ENCODE measurements at regions not wholly inside any gene's neighbourhood (a gene's known extent, or its start where the extent isn't known, plus 50 kb on each side); places are given as distances from the start of the nearest gene placed in this dataset.
"Not testable (repeated sequence)": the region's sequence is repeated elsewhere in the genome, so short reads cannot be mapped to it uniquely, and the experiment has no call there.

DNA sequence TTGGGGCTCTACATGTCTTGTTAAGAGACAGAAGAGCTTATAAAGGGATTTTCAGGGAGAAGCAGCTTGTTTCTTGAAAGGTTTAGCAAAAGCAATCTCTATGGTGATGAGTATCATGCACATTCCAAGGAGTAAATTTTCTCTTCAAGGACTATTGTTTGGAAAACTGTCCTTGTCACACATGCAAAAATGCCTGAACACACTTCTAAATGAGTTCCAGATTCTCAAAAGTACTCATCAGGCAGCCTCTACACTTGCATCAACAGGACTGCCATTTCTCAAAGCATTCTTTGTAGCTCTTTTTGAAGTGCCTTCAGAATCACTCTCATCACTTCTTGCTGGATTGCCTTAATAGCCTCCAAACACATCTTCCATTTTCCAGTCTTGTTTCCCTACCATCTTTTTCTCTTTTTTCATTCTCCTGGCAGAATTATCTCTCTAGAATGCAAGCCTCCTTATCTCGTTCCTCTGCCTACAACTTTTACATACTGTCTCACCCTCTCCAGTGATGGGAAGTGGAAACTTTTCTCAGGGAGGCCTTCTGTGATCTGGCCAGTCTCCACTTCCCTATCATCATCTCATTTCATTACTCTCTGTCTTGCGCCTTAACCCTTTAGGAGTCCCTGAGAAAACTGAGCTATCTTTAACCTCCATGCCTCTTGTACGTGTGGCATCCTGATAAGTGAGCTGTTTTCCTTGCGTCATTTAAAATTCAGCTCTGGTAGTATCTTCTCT is 631.5 kb upstream of the TLE4 start:
- no peak for DNase-seq (ENCODE audit: low read depth in 2 of 2, low spot score in 1 of 2)

DNA sequence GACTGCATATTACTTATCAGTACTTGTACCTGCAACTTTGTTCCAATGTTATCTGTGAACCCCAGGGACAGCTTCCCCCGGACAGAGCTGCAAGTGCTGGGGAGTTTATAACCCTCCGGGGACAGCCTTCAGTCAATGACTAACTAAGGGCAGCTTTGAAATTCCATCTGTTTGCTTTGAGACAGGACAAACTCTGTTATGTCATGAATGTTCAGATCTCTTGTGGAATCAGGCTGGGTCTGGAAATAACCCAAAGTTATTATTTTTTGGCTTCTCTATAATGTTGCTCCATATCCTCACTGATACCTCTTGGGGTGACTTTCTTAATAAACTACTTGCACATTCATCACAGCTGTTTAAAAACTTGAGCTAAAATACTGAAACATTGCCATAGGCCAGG is 617.5 kb upstream of the TLE4 start:
- DNase-seq (ENCODE audit: low read depth in 2 of 2, low spot score in 1 of 2): no peak

DNA sequence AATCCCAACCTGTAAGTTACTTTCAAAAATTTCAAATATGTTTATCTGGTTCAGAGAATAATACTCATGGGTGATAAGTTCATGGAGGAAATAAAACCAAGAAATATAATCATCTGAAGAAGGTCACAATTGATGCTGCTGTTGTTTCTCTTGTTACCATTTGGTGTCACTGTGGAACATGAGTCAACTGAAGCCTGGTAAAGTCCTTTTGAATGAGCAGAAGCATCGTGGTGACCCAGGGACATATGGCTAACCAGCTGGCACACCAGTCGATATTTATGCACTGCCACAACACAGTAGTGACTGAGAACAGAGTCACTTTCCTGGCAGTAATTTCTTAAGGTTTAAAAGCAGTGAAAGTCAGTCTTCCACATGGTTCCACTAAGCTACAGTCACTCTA is 612.9 kb upstream of the TLE4 start:
- DNase-seq (ENCODE audit: low read depth in 2 of 2, low spot score in 1 of 2): no peak

DNA sequence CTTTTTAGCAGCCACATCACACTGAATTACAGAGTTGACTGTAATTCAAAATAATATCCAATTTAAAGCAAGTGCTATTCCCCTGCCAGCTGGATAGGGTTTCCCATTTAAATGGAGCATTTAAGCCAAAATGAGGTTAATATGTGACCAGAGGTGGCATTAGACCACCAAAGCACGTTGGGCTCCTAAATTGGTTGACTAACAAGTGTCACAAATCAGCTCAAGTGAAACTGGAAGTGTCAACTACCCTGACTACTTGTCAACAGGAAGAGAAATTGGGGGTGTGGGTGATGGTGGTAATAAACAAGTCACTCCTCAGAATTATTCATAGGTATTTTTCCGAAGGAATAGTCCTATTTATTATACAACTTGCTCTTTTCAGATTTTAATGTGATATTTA is 609.6 kb upstream of the TLE4 start:
- DNase-seq (ENCODE audit: low read depth in 2 of 2, low spot score in 1 of 2): no peak

DNA sequence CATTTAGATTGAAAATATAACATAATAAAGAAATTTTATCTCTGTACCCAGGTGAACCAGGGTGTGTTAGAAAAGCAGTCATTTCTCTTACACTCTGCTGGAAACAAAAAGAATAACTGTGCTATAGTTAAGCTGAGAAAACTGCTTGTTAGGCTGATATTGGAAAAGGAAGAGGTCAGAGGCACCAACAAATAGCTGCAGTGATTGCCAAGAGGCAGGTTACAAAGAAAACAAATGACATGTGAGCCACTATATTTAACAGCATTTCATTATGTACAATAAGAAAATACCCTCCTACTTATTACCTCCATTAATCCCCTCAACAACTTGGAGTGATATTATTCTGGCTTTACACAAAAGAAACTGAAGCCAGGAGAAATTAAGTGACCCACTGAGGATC is 607.9 kb upstream of the TLE4 start:
- no peak for DNase-seq (ENCODE audit: low read depth in 2 of 2, low spot score in 1 of 2)

DNA sequence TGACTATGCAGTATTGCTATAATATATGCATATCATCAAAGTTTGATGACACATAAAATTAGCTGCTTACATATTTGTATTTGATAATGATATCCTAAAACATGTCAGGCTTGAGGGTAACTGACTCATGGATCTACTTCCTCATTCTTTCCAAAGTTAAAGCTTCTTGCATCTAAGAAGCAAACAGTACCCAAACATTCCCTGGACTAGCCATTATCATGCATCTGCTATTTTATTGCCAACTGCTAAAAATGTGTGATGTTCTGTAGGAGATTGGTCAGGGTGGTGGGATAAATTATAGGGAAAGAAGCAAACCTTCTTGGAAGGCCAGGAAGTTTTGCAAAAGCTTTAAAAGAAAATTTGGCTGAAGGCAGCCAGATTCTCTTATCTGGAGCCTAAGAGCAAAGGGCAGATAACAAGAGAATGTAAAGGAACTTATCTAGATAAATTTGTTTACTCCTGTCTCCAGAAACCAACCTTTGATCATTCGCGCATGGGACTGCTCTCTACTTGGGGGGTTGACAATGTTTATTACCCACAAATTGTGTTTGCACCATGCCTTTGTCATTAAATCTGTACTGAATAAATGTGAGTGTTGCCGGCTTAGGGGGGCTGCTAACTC is 604.1 kb upstream of the TLE4 start:
- DNase-seq (ENCODE audit: low read depth in 2 of 2, low spot score in 1 of 2): no peak

DNA sequence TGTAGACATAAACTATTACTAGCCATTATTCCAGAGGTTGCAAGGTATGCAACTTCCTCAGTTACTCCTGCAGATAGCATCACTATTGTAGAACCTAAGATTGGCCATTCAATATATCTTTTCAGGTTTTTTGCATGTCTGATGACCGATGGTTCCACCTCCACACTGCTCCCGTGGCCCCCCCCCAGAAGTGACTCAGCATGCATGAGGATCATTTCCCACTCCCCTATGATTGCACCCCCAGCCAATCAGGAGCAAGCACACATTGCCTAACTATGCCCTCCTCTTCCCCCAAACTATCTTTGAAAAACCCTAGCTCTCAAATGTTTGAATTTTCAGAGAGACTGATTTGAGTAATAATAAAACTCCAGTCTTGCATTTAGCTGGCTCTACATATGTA is 601.4 kb upstream of the TLE4 start:
- DNase-seq (ENCODE audit: low read depth in 2 of 2, low spot score in 1 of 2): no peak

DNA sequence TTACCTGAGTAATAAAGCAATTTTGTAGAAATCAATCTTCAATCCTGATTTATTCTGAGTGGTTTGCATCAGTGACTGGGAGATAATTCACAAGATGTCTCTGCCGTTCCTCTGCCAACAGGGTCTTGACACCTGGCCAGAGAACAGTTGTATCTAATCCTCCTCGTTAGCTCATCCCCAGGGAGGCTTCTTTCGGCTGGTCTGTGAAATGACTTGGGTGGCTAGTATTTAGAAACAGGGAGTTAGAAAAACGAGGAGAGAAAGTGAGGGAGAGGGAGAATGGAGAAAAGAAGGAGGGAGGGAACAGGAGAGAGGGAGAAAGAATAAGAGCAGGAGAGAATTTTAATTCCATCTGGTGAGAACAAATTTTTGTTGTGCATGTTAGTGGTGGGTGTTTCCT is 600.2 kb upstream of the TLE4 start:
- DNase-seq (ENCODE audit: low read depth in 2 of 2, low spot score in 1 of 2): no peak

DNA sequence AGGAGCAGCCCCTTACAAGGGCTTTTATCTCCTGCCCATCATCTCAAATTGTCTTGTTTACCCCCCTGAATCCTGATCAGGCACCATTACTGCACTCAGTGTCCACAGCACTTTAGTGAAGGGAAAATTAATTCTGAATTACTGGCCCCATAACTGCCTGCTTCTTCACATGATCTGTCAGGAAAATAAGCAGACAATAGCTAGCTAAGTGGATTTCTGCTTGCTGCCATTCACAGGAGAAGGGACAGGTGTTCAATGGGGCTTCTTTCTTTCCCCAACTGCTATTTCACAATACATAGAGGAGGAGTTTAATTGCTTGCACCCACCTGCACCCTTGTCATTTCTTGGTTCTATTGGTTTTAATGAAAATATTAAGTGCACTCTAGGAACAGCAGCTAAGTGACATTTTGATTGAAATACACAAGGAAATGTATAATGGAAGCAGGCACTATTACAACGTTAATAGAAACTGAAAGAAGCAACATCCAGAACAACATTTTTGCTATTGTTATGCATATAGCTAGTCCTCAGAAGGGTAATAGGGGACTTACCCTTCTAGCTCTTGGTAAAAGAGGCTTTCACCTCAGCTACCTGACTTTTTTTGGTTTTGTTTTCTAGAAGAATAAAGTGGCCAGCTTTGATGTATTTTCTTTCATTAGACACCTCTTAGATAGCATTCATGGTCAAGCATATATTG is 599.3 kb upstream of the TLE4 start:
- DNase-seq (ENCODE audit: low read depth in 2 of 2, low spot score in 1 of 2): no peak

DNA sequence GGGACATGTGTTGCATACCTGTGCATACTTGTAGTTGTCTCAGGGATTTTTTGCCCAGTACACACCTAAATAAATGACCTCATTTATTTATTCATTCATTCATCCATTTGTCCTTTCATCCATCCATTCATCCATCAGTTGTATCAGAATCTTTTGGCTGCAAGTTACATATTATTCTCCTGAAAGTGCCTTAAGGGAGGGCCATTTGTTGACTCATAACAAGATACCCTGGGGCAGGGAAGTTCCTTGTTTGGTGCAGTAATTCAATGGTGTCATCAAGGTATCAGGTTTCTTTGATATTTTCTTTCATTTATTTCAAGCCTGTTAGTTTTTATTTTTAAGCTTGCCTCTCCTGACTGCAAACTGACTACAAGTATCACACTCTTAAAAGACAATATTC is 597.9 kb upstream of the TLE4 start:
- no peak for DNase-seq (ENCODE audit: low read depth in 2 of 2, low spot score in 1 of 2)

DNA sequence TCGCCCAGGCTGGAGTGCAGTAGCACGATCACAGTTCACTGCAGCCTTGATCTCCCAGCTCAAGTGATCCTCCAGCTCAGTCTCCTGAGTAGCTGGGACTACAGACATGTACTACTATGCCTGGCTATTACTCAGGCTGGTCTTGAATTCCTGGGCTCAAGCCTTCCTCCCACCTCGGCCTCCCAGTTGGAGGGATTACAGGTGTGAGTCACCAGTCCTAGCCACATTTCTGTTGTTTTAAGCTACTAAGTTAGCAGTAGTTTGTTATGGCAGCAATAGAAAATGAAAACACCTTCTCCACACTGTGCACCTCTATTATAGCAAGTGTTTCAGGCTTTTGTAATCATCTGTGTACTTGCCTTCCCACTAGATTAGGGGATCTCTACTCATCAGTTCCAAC is 588.9 kb upstream of the TLE4 start:
- no peak for DNase-seq (ENCODE audit: low read depth in 2 of 2, low spot score in 1 of 2)

DNA sequence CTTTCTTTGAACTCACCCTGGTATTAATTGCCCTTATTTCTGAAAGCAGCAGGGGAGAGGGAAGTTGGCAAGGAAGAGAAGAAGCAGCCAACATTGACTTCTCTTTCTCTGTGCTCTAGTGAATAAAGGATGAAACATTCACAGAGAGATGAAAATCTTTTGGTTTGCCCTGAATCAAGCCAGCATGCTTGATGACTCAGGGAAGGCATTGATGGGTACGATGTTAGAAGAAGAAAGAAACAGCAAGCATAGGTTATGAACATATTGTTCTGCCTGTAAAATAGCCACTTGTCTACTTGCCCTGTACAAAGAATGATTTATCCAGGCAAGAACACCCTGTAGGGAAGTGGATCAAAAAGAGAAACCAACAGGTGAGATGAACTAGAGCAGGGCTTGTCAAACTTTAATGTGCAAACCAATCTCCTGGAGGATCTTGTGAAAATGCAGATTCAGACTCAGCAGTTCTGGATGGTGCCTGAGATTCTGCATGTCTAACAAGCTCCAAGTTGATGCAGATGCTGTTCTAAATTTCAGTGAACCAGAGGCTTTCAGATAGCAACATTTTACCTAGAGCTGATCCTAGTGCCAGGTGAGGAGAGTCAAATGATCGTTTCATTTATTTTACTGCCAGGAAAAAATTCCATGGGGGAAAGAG is 586.6 kb upstream of the TLE4 start:
- no peak for DNase-seq (ENCODE audit: low read depth in 2 of 2, low spot score in 1 of 2)

DNA sequence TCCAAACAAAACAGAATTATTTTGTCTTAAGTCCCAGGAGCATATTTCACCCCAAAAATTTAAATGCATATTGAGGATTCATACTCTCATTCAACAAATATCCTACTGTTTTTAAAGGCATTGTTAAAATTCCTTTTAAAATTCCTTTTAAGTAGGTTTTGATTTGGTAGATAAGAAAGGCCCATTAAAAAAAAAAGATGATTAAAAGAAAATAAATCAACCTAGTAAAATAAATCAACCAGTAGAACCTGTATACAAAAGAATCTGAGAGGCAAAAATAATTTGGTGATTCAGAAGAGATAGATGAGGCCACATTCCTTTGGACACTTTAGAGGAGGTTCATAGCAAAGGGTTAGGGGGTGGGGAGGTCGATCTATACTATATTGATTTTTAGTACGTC is 585.3 kb upstream of the TLE4 start:
- DNase-seq (ENCODE audit: low read depth in 2 of 2, low spot score in 1 of 2): no peak

DNA sequence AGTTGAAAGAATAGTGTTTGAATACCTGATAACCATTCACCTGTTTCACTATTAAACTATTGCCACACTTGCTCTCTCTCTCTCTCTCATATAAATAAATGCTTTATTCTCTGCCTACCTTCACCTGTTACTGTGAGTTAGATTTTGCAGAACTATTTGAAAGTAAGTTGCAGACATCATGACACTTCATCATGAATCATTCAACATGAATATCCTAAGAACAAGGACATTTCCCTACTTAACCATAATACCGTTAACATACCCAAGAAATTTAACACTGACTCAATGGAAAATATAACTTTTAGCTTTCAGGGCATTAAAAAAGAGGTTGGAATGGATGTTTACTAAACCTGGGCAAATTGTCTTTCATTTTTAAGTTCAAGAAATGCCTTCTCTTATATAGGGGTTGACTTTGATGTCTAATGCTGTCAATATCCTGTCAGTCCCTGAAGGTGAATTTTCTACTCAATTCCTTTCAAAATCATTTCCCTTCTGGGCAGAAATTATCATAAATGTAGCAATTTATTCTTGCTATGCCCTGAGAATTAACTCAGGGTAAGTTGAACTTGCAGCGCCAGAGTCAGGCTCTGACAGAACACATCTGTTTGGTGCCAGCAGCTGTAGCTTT is 582.6 kb upstream of the TLE4 start:
- DNase-seq (ENCODE audit: low read depth in 2 of 2, low spot score in 1 of 2): no peak

DNA sequence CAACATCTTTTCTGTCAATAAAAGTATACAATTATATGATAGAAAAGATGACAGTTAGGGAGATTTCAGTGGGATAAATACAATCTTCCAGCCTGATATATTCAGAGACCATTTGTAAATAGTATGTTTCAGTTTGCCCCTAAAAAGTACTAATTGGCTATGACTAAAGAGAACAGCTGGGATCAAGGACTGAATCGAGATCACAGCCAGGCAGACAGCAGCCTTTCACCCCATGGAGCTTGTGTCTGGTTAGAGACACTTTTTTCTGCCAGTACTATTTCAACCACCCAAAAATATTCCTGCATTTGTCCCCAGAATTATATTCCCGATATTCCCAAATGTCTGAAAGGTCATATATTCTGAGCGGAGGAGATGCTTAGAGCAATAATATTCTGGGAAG is 577.3 kb upstream of the TLE4 start:
- no peak for DNase-seq (ENCODE audit: low read depth in 2 of 2, low spot score in 1 of 2)

DNA sequence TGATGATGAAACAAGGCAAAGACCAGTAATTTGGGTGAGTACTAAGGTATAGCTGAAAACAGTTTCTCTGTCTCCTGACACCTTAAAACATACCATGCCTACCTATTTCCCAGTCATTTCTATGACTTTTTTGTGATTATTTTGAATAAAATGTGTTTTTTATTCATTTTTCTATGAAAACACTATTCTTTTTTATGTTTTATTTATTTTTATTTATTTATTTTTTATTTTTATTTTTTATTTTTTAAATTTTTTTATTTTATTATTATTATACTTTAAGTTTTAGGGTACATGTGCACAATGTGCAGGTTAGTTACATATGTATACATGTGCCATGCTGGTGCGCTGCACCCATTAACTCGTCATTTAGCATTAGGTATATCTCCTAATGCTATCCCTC is 576.8 kb upstream of the TLE4 start:
- DNase-seq (ENCODE audit: low read depth in 2 of 2, low spot score in 1 of 2): not testable (repeated sequence)

DNA sequence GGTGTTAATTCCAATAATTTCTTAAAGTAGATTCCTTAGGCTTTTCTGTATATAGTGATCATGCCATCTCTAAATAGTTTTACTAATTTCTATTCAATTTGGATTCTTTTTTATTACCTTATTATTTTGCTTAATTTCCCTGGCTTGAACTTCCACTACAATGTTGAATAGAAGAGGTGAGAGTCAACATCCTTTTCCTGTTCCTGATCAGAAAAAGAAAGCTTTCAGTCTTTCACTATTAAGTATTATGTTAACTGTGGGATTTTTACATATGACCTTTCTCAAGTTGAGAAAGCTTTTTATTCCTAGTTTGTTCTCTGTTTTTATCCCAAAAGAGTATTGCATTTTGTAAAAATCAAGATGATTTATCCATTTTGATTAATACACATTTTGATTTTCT is 574.5 kb upstream of the TLE4 start:
- no peak for DNase-seq (ENCODE audit: low read depth in 2 of 2, low spot score in 1 of 2)

DNA sequence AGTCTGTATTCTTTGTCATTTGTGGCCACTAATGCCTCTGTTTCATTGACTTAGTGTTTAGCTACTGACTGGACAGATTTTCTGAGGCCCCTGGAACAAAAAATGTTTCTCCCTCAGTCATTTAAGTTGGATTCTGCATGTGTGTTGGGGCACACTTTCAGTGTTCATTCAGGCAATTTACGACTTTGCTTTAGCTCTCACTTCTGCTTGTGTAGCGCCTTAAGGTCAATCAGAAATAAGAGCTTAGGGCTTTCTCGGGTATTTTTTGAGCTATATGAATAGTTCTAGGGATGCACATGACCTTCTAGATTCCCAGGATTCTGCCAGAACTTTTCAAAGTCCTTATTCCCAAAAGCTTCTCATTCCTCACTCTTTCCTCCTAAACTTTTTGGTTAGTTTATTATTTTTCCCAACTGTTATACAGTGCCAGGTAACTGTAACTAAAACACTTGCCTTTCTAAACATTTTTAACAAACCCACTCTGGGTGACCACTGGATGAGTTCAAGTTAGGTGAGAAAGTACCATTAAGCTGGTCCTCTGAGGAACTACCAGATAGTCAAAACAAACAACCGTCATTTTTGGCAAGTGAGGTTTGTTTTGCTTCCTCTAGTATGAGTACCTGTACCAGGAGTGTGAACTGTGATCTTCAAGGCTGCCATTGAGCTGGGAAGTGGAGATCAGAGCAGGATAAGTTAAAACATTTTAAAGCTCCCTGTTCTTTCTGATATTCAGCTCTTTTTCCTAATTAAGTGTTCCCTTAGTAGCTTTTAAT is 571.3 kb upstream of the TLE4 start:
- DNase-seq (ENCODE audit: low read depth in 2 of 2, low spot score in 1 of 2): no peak

DNA sequence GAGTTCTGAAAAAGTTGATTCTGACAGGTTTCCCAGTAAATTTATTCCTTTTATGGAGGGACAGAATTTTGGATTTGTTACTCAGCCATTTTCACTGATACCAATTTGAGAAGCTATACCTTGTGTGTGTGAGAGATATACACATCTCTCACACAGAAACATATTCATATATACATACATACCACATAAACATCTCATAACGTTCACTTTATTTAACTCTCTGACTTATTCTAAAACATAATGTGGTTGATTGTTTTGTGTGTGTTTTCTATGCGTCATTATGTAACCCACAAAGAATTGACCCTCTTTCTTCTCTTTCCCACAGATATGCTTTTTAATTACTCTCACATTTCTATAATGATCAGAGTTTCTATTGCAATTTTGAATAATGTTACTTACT is 570.8 kb upstream of the TLE4 start:
- DNase-seq (ENCODE audit: low read depth in 2 of 2, low spot score in 1 of 2): no peak

DNA sequence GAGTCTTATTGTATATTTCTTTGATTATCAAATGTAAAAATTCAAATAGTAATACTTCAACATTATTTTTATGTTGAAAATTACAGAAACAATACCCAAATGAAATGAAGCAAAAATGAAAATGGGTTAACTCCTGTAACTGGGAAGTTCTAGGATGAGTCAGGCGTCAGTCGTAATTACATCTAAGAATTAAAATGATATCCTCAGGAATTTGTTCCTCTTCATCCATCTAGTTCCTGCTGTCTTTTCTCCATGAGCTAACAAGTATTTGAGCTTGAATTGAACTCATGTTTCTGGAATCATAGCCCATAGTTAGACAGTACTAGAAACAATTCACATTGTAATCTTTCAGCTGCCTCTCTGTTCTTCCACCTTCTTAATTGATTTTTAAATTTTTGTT is 568.3 kb upstream of the TLE4 start:
- DNase-seq (ENCODE audit: low read depth in 2 of 2, low spot score in 1 of 2): no peak

DNA sequence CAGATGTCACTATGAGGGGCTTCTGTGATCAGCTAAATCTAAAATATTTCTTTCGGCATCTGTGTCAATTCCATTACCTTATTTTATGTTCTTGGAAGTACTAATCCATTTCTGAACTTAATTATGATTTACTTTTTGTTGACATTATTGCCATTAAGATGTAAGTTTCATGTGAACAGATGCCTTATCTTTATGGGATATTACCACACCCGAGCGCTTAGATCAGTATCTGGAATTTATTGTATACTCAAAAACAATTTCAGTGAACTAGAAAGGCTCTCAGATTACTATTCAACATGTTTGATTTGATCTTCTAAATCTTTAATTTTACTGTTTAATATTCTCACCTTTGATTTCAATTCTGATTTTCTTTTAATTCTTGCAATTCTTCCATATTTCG is 567.7 kb upstream of the TLE4 start:
- no peak for DNase-seq (ENCODE audit: low read depth in 2 of 2, low spot score in 1 of 2)
